Dermis blood vessel endothelial cell (primary cell): ENCODE measurements at regions not wholly inside any gene's neighbourhood (a gene's known extent, or its start where the extent isn't known, plus 50 kb on each side); places are given as distances from the start of the nearest gene placed in this dataset.
A peak's percentile ranks its signal among the peaks of the same experiment; 100 is the strongest.
"Not testable (repeated sequence)": the region's sequence is repeated elsewhere in the genome, so short reads cannot be mapped to it uniquely, and the experiment has no call there.

Experiments
- DNase-seq: peaks from one replicate; pipeline ENCODE4 v3.0.0; 2010

DNA sequence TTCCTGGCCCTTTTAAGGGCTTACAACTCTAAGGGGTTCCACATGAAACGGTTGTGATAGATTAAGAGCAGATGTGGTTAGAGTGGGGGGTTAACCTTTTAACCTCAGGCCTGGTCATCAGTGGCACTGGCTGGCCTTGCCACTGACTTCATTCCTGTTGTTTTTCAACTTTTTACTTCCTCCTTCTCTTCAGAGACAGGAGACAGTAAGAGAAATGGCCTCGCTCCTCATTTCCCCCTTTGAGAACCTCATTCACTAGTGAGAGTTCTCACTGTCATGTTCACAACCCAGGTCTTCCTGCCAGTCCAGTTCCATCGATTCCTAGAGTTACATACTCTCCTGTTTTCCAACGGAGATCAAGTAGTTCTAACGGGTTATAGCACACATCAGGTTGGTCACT, 101.6 kb upstream of the SLC1A4 start:
- no peak for DNase-seq

DNA sequence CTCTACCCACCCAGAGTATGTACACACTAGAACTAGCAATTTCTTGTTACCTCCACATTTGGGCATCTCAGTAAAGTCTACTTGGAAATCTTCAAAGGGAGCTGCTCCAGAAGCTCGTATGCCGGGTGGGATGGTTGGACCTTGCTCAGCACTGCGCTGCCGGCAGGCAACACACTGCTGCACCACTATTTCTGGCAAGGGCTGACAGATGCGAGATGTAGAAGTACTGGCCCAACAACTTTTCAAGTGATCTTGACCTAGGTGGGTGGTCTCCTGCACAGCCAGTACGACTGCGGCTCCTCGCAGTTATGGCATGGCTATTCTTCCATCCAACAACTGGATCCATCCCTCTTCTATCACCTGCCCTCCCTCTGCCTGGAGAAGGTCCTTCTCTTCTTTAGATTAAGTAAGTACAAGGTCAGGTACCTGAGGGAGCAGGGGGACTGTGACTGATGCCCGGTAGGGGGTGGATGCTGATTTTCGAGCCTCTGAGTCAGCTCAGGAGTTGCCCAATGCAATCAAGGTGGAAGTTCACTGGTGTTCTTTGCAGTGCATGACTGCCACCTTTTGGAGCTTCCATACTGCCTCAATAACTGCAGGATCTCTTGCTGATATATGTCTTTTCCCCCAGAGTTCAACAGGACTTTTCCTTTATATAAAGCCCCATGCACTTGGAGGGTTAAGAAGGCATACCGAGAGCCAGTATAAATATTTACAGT, 100.4 kb upstream of the SLC1A4 start:
- DNase-seq, result peak; percentile 65

DNA sequence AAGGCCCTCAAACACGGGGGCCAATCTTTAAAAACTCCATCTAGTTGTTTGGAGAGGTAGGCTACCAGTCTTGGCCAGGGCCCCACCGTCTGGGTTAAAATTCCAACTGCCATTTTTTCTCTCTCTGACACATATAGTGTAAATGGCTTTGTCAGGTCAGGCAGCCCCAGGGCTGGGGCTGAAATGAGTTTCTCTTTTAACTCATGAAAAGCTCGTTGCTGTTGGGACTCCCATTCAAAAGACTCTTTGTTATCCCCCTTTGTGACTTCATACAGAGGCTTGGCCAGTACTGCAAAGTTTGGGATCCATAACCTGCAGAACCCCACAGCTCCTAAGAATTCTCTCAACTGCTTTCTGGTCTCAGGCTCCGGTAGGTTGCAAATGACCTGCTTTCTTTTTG, 99.4 kb upstream of the SLC1A4 start:
- DNase-seq, result no peak

DNA sequence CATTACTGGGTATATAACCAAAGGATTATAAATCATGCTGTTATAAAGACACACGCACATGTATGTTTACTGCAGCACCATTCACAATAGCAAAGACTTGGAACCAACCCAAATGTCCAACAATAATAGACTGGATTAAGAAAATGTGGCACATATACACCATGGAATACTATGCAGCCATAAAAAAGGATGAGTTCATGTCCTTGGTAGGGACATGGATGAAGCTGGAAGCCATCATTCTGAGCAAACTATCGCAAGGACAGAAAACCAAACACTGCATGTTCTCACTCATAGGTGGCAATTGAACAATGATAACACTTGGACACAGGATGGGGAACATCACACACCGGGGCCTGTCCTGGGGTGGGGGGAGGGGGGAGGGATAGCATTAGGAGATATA, 92.6 kb upstream of the SLC1A4 start:
- DNase-seq, result not testable (repeated sequence)

DNA sequence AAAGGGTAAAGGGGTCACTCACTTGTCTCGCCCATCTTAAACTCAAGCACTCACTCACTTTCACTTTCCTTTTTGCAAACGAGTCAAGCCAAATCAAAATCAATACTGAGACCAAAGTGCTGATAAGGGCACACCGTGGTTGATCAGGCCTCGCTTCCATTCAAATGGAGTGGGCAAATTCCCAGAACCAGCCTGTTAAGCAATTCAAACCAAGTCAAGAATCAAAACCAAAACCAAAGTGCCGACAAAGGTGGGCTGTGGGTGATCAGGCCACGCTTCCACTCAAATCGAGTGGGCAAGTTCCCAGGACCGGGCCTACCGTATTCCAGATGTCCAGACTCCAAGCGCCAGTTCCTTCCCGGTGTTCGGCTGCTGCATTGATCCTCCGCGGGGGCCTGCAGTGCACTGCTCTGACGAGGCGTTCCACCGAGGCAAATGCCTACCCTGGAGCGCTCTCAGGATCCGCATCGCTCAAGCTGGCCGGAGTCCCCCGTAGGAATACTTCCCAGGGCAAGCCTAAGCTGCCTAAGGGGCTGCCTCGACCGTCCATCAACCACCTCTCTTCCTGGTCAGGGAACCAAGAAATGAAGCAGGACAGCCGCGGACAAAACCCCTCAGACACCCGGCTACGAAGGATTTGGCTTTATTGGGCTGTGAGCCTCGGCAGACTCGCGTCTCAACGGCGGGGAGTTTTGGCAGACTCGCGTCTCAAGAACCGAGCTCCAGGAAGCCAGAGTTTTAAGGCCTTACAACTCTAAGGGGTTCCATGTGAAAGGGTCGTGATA, 89.9 kb upstream of the SLC1A4 start:
- no peak for DNase-seq

DNA sequence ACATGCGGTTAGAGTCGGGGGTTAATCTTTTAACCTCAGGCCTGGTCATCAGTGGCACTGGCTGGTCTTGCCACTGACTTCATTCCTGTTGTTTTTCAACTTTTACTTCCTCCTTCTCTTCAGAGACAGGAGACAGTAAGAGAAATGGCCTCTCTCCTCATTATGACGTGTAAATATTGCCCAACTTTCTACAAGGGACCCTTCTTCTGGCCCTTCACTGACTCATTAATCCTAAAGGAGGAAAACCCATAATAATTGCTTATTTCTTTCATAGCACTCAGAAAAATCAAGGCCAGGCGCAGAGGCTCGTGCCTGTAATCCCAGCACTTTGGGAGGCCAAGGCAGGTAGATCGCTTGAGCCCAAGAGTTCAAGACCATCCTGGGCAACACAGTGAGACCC, 89.3 kb upstream of the SLC1A4 start:
- not testable (repeated sequence) for DNase-seq

DNA sequence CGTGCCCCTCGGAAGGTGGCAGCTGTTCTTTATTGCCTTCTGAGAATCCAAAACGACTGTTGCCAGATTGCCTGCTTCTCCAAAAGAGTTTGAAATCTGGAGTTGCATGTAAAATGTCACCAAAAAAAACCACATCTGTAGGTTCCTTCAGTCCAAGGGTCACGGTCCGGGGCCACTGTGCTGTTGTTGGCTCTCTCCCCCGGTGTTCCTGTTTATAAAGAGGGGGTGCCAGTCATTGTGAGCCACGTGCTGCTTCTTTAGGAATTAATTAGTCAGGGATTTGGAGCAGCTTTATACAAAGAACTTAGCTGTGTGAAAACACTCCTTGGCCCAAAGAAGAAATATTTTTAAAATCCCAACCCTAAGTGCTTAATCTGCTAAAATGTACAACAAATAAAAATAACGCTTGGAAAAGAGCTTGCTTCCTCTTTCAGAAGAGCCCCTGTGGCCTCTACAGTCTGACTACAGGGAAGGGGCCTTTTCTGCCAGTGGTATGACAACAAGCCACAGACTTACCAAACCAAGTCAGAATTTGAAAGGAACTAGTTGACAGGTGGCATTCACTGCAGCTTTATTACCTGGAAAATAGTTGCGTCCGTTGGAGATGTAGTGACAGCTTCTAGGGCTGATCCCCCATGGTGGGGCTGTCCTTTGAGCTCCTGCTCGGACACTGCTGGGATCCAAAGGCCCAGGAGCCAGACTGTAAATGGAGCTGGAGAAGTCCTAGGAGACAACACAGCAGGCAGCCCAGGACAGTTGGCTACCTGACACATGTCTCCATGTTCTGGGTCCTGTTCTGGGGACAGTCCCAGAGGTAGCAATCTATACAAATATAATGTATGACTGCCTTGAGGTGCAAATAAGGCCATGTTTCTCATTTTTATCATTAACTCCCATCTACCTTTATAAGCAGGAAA, 84.5 kb upstream of the SLC1A4 start:
- DNase-seq, result no peak

DNA sequence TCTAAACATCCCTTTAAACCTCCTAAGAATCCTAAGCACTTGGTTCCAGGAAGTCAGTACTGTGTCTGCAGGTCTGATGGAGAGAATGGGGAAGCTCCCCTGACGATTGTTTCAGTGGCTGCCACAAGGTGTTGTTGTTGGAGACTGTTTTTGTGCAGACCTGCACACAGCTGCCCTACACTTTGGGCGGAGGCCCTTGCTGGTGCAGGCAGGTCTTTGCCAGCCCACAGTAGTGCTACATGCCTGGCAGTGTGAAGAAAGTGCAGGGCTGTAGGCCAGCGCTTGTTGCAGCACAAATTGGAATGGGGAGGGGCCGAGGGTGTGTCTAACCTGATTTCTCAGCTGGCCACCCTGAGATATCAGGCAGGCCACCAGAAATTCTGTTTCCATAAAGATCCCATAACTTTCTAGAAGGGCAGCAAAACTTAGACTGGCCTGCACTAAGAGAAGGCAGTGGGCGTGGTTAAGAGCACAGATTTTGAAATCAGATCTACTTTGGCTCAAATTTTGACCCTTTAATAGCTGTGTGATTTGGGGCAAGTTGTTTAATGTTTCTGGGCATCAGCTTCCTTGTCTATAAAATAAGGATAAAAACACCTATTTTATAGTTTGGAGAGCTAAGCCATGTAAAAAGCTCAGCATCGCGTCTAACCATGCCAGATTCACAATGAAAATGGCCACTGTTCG, 83.7 kb upstream of the SLC1A4 start:
- DNase-seq, result no peak

DNA sequence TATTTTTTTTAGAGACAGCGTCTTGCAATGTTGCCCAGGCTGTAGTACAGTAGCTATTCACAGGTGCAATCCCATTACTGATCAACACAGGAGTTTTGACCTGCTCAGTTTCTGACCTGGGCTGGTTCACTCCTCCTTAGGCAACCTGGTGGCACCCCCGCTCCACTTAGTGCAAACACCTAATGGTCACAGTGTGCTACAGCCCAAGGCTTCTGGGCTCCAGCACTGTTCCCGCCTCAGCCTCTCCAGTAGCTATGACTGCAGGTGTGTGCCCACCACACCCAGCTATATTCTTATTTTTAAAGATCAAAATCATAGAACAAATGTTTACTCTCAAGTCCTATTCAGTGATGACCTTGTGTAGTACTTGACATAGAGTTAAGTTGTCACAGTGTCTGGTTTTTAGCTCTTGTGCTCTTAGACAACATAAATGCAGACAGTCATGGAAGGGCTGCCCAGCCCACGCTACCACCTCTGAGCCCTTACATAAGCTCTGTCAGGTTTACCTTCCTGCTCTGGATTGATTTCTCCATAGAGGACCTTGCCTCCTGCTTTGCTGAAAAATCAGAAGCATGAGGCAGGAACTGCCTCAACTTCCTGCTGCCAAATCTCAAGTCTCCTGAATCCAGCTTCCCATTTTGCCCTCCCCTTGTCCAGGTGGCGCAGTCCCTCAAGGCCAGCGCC, 82.2 kb upstream of the SLC1A4 start:
- no peak for DNase-seq

DNA sequence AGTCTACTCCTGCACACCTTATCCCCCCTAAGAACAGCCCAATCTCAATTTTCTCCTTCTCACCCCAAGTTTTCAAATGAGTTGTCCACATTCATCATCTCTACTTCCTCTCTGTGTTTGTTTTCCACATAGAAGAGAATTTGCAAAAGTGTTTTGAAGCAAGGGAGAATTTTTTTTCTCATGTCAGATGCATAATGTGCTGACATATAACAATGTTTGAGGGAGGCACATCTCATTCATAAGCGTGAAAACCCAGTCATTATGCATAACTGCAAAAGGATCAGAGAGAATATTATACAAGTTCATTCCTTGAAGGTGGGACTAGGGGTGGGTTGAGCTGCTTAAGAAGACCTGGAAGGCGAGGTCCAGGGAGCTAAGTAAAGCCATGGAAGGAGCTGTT, 80.8 kb upstream of the SLC1A4 start:
- no peak for DNase-seq

DNA sequence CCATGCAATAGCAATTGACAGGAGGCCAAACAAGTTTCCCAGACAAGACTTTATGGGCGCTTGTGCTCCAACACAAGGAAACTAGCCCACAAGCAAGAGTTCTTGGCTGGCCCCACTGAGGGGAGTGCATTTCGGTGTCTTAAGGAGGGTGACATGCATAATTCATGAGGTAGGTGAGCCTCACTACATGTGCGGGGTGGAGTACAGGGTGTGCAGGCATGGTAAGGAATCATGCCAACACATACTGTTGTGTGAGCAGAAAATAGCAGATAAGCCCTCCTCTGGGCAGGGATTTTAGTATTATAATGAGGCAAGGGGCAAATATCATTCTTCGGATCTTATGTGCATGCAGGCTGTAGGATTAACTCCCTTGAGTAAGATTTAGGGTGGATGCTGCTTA, 78.7 kb upstream of the SLC1A4 start:
- DNase-seq, result no peak

DNA sequence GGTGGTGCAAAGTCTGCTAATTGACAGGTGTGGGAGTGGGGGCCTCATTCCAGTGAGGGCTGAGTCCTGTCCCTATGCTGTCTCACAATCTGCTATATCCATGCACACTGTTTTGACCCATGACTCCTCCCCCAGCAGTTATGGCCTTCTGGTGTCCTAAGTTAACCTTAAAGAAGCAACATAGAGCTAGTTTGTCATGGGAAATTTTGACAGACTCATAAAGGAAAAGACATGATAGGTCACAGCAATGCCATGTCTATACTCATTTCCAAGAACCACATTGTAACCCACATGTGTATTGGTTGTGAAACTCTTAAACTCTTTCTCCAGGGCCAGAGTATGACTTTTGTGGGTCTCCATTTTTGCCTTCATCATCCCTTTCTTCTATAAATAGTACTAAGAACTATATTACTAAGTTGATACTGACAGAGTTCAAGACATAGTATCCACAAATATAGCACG, 78.2 kb upstream of the SLC1A4 start:
- DNase-seq, result no peak

DNA sequence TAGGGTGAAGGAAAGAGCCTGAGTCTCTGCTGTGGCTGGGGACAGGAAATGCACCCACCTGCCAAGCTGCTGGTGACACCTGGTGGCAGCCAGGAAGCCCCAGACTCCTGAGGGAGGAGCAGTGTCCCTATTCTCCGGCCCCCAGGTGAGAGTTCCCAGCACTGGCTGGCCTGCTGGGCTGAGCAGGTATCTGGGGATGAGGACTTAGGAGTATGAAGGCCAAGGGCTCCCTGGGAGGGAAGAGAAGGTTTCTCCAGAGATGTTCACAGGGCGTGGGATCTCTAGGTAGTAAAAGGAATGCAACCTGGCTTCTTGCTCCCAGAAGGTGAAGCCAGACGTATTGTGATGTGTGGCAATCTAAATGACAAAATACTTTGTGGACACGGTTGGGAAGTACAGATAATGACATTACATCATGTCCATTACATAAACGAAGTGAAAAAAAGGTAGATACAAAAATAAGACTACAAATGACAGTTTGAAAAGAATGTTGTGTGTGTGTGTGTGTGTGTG, 75.8 kb upstream of the SLC1A4 start:
- no peak for DNase-seq

DNA sequence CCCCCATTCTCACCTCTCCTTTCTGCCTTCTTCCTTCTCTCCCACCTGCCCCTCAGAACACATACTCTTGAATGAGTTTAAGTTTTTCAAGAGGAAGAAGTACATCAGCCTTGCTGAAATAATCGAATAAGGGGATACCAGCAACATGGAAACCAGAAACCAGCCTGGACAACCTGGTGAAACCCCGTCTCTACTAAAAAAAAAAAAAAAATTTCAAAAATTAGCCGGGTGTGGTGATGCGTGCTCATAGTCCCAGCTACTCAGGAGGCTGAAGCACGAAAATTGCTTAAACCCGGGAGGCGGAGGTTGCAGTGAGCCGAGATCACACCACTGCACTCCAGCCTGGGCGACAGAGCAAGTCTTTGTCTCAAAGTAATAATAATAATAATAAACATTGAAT, 75.0 kb upstream of the SLC1A4 start:
- no peak for DNase-seq

DNA sequence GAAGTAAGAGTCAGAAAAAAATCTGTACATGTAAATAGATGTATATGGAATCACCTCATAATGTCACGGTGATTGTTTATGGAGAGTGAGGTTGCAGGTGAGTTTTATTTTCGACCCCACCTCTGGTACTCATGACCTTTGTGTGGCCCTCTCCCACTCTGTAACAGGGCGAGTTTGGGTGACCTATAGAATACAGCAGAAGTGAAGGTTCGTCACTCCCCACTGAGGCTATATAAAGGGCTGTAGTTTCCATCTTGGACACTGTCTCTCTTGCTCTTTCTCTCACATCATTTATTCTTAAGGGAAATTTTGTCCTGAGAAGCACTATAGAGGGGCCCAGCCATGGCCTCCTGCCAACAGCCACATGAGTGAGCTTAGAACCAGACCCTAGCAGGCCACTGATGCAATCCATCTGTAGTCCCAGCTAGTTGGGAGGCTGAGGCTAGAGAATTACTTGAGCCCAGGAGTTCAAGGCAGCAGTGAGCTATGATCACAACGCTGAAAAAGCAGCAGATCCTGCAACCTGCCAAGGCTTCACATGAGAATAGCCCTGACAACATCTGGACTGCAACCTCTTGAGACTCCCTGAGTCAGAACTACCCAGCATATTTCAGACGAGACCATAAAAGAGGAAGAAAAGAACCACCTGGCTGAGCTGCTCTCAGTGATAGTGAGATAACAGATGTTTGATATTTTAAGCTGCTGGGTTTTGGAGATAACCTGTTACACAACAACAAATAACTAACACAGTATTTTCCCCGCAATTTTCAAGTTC, 74.3 kb upstream of the SLC1A4 start:
- DNase-seq, result no peak

DNA sequence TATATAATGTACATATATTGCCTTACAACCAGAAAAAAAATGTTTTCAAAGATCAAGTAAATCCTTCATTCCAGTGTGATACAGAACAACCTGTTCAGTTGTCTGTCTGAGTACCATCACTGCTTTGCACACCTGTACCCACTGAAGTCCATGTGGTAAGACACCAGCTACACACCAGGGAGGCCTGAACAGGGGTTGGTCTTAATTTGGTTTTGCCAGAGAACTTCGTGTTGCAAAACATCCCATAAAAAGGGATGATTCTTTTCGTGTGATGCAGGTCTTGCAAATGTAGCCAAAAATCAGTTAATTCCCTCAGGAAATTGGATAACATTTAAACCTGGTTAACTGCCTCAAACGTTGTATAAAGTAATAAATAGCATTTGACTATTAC, 73.7 kb upstream of the SLC1A4 start:
- no peak for DNase-seq

DNA sequence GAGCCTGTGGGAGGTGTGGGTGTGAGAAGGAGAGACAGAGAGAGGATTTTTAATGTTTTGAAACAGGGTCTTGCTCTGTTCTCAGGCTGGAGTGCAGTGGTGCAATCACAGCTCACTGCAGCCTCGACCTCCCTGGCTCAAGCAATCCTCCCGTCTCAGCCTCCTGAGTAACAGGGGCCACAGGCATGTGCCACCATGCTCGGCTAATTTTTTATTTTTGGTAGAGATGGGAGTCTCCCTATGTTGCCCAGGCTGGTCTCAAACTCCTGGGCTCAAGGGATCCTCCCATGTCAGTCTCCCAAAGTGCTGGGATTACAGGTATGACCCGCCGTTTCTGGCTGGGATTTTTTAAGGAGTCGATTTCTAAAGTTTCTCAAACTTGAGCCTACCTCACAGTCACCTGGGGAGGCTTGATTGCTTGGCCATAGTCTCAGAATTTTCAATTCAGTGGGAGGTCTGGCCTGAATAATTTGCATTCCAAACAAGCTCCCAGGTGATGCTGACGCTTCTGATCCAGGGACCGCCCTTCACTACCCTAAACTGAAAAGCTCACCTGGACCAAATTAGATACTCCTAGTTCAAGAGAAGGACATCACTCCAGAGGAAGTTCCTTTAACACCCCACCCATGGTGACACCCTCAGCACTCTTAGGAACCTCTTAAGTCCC, 70.8 kb upstream of the SLC1A4 start:
- no peak for DNase-seq

DNA sequence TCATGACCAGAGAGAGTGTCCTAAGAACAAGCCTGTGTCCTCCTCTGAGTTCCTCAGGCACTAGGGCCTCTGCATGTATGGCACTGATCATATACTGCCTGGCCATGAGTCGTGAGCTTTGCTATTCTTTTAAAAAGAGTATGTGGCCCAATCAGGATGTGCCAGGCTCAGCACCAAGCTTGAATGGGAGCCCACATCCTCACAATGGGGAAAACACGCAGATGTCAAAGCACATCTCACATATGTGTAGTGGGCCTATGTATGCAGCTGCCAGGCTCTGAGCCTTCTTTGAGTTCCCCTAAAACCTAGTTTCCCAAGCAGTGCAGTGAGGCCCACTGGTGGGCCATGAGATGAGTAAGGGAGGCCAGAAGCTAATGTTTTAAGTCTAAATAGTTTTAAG, 69.9 kb upstream of the SLC1A4 start:
- no peak for DNase-seq

DNA sequence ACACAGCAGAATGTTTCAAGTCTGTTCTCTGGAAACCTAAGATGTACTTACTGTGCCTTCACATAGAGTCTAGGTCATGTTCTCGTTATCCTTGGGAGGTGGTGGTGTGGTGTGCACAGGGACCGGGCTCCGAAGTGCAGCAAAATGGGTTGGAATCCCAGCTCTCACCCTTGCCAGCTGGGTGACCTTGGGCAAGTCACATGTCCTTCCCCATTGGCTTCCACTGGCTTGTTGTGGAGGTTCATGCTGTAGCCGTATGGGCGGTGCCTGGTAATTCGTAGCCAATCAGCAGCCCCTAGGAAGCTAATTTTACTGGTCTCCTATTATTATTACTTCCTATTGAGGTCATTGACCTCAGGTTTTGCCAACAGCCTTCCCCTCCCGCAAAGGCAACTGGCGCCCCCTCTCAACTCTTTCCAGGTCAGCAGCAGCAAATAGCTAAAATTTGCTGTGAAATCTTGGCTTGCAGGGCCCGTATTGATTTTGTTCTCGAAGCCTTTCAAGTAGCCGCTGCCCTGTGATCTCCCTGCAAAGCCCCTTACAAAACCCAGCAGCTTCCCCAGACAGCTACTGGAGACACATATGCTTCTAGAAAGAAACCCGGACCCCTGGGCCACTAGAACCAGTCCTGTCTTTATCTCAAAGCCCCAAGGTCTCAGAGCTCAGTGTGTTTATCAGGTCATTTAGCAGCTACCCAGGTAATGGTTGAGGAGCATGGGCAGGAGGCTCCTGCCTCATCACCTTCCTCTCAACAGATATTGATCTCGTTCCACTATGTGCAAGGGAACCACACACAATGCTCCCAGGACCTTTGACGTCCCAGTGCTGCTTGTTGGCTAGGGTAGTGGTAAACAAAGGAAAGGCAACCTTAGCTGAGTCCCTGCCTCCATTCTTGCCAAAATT, 66.5 kb upstream of the SLC1A4 start:
- no peak for DNase-seq

DNA sequence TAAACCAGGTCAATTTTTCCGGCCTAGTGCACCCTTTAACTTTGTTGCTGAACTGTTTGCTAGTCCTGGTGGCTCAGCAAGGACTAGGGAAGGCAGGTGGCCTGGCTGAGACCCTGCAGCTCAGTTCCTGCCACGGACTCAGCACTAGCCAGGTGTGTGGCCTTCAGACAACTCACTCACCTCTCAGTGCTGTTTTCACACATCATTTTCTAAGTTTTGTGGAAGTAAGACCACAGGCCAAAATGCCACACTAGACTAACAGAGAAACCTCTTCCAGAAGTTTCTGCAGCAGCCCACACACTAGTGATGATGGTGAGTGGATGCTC, 65.9 kb upstream of the SLC1A4 start:
- DNase-seq, result no peak
